ENCODE measurements at regions not wholly inside any gene's neighbourhood (a gene's known extent, or its start where the extent isn't known, plus 50 kb on each side); places are given as distances from the start of the nearest gene placed in this dataset.

GRCh38 chr10:65032867-65033769 is 1511.9 kb downstream of the REEP3 start:
- TF ChIP-seq POLR2AphosphoS5 (IDR thresholded peaks at IDR 0.05; ENCODE audit: low read depth, low read length) = no peak
- TF ChIP-seq TAF1 (IDR thresholded peaks at IDR 0.05; ENCODE audit: borderline replicate concordance, low read depth, low read length) = no peak
- no peak for TF ChIP-seq POLR2A (IDR thresholded peaks at IDR 0.05; ENCODE audit: low read depth, low read length)

Data from GM12892 (cell line).